Endodermal cell (in vitro differentiated cells): ENCODE measurements at regions not wholly inside any gene's neighbourhood (a gene's known extent, or its start where the extent isn't known, plus 50 kb on each side); places are given as distances from the start of the nearest gene placed in this dataset.

ENCODE experiments used
- DNase-seq: peaks from one replicate; pipeline ENCODE4 v3.0.0-alpha.2; 2017
- H3K27ac ChIP-seq: 2 replicates; pipeline ENCODE4 v1.5.1; 2013; ENCODE audit warnings: mild to moderate bottlenecking, low read depth, low read length, moderate library complexity
- H3K27me3 ChIP-seq: 2 replicates; pipeline ENCODE4 v1.6.1; 2013; ENCODE audit warnings: mild to moderate bottlenecking, low read length, moderate library complexity; ENCODE audit not compliant: insufficient read depth, control insufficient read depth, poor library complexity, severe bottlenecking
- H3K36me3 ChIP-seq: 2 replicates; pipeline ENCODE4 v1.7.0; 2013; ENCODE audit warnings: mild to moderate bottlenecking, low read length, moderate library complexity; ENCODE audit not compliant: control insufficient read depth, insufficient read depth
- H3K4me1 ChIP-seq: one replicate; pipeline ENCODE4 v1.7.0; 2013; ENCODE audit warnings: low read length; ENCODE audit not compliant: control insufficient read depth, insufficient read depth
- H3K4me3 ChIP-seq: 2 replicates; pipeline ENCODE4 v1.5.1; 2013; ENCODE audit warnings: mild to moderate bottlenecking, low read length, moderate library complexity
- H3K9ac ChIP-seq: 2 replicates; pipeline ENCODE4 v1.6.1; 2013; ENCODE audit warnings: mild to moderate bottlenecking, low read length, moderate library complexity; ENCODE audit not compliant: poor library complexity, severe bottlenecking; ENCODE audit errors: extremely low read depth
- H3K9me3 ChIP-seq: 2 replicates; pipeline ENCODE4 v1.6.1; 2013; ENCODE audit warnings: mild to moderate bottlenecking, low read length, moderate library complexity; ENCODE audit not compliant: control insufficient read depth
- H3K27ac Mint-ChIP-seq: 2 replicates; pipeline ENCODE4 v1.8.0; 2020; ENCODE audit warnings: mixed read lengths
- H3K27me3 Mint-ChIP-seq: 2 replicates; pipeline ENCODE4 v1.8.0; 2021; ENCODE audit warnings: mild to moderate bottlenecking, mixed read lengths; ENCODE audit not compliant: insufficient read depth
- H3K36me3 Mint-ChIP-seq: 2 replicates; pipeline ENCODE4 v1.8.0; 2020; ENCODE audit warnings: low read depth, mixed read lengths
- H3K4me1 Mint-ChIP-seq: 2 replicates; pipeline ENCODE4 v1.8.0; 2020; ENCODE audit warnings: mixed read lengths
- H3K4me3 Mint-ChIP-seq: 2 replicates; pipeline ENCODE4 v1.8.0; 2020; ENCODE audit warnings: mild to moderate bottlenecking, moderate library complexity, mixed read lengths
- H3K9me3 Mint-ChIP-seq: 2 replicates; pipeline ENCODE4 v1.8.0; 2020; ENCODE audit warnings: mild to moderate bottlenecking, mixed read lengths
- CTCF ChIP-seq: fragments of 200-600 bp; sonication (generic); conservative IDR thresholded peaks from 2 replicates; pipeline ENCODE4 v1.5.0; 2021; ENCODE audit warnings: antibody characterized with exemption, mild to moderate bottlenecking
- WGBS, 2 experiments: methylation state at CpG; one replicate each; pipeline versions ENCODE4 v1.1.5 to v1.1.7; 2013; ENCODE audit warnings: missing lambda C conversion rate in 2 of 2, mixed read lengths in 1 of 2; ENCODE audit not compliant: insufficient coverage in 1 of 2, insufficient read length in 1 of 2; 5-methylcytosine and 5-hydroxymethylcytosine counted together

- Histone ChIP-seq H3K9ac (no peak overlapping the region), H3K4me3 (no peak overlapping the region), H3K27ac (no peak overlapping the region), H3K36me3 (no peaks in the 10 kb centered on the region), H3K9me3 (no peaks in the 10 kb centered on the region), H3K4me1 (peaks cover 6% of the 10 kb centered on the region), H3K27me3 (no peaks in the 10 kb centered on the region)
- Mint-ChIP-seq H3K36me3 (no peaks in the 10 kb centered on the region), H3K27me3 (no peaks in the 10 kb centered on the region), H3K27ac (no peak overlapping the region), H3K4me3 (no peak overlapping the region), H3K9me3 (no peaks in the 10 kb centered on the region), H3K4me1 (no peaks in the 10 kb centered on the region)
- no peak for DNase-seq
- TF ChIP-seq CTCF = no peak
- 87 to 90% methylated on average over 6 to 7 of the region's 7 CpGs for WGBS, 2 experiments
These were observed 723.2 kb downstream of the BRD1 start for GRCh38 chr22:49104434-49104833.

- no peaks in the 10 kb centered on the region for H3K4me1 Mint-ChIP-seq
- no peaks in the 10 kb centered on the region for H3K36me3 Mint-ChIP-seq
- no peak overlapping the region for H3K4me3 Mint-ChIP-seq
- Histone ChIP-seq H3K27me3 (no peaks in the 10 kb centered on the region), H3K9ac (no peak overlapping the region), H3K4me3 (no peak overlapping the region), H3K36me3 (no peaks in the 10 kb centered on the region), H3K4me1 (peaks cover 6% of the 10 kb centered on the region), H3K27ac (no peak overlapping the region), H3K9me3 (no peaks in the 10 kb centered on the region)
- no peaks in the 10 kb centered on the region for H3K9me3 Mint-ChIP-seq
- no peak for TF ChIP-seq CTCF
- H3K27ac Mint-ChIP-seq = no peak overlapping the region
- WGBS, 2 experiments = 75 to 84% methylated on average over 9 to 15 of the region's 15 CpGs
- DNase-seq = no peak
- no peaks in the 10 kb centered on the region for H3K27me3 Mint-ChIP-seq
These were observed 724.2 kb downstream of the BRD1 start for GRCh38 chr22:49103314-49104059.

- H3K4me1 ChIP-seq = peaks cover 6% of the 10 kb centered on the region
- no peak for TF ChIP-seq CTCF
- H3K36me3 ChIP-seq = no peaks in the 10 kb centered on the region
- no peaks in the 10 kb centered on the region for H3K27me3 Mint-ChIP-seq
- no peak for DNase-seq
- H3K27ac Mint-ChIP-seq = no peak overlapping the region
- WGBS, 2 experiments = 93 to 97% methylated on average over 16 to 20 of the region's 20 CpGs
- no peaks in the 10 kb centered on the region for H3K36me3 Mint-ChIP-seq
- H3K27me3 ChIP-seq = no peaks in the 10 kb centered on the region
- no peaks in the 10 kb centered on the region for H3K9me3 ChIP-seq
- H3K9me3 Mint-ChIP-seq = no peaks in the 10 kb centered on the region
- no peak overlapping the region for H3K4me3 ChIP-seq
- no peak overlapping the region for H3K9ac ChIP-seq
- no peaks in the 10 kb centered on the region for H3K4me1 Mint-ChIP-seq
- H3K4me3 Mint-ChIP-seq = no peak overlapping the region
- no peak overlapping the region for H3K27ac ChIP-seq
These were observed 725.3 kb downstream of the BRD1 start for GRCh38 chr22:49102367-49102766.
